Transverse colon (tissue), 4 donors: ENCODE measurements at regions not wholly inside any gene's neighbourhood (a gene's known extent, or its start where the extent isn't known, plus 50 kb on each side); places are given as distances from the start of the nearest gene placed in this dataset.

Experiments
- EP300 ChIP-seq: sonication (generic); formaldehyde crosslinking; IDR thresholded peaks from one replicate; pipeline ENCODE4 v1.6.1; 2017; ENCODE audit warnings: antibody characterized with exemption, low read depth
- POLR2A ChIP-seq: fragments of 450-650 bp; IDR thresholded peaks from one replicate; pipeline ENCODE4 v1.6.1; 2016; ENCODE audit warnings: antibody characterized with exemption, mild to moderate bottlenecking, moderate library complexity
- POLR2AphosphoS5 ChIP-seq, 3 donors: sonication (generic); formaldehyde crosslinking; IDR thresholded peaks; one replicate each; pipeline ENCODE4 v1.6.1; 2016; ENCODE audit warnings: antibody characterized with exemption in 3 of 3
- TF ChIP-seq, protein P1 (sequence below), 5 experiments: fragments of 200-600 bp in 3 of 5; fragments of 450-650 bp in 2 of 5; sonication (generic) in 3 of 5; IDR thresholded peaks; 1 replicate in 2 of 5; 2 replicates in 3 of 5; pipeline ENCODE4 v1.5.1; 2016 to 2017; ENCODE audit warnings: antibody characterized with exemption in 5 of 5, inconsistent platforms in 3 of 5, mild to moderate bottlenecking in 2 of 5, moderate library complexity in 1 of 5

DNA sequence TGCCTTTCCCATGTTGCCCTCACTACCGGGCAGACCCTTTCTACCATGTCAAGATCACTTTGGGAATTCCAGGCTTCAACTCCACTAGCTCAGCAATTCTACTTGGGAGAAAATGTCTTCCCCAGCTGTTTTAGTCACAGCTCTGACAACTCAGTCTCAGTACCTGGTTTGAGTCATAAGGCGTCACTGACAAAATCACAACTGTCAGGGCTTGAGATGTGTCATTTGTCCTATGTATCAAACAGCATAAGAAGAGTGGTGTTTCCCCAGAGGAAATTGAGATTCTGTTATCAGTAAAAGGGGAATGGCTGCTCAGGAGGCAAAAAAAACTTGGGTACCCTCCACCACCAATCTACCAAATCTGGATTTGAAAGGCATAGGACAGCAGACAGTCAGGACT lies 594.9 kb upstream of the SUCLG2 start:
- no peak for TF ChIP-seq POLR2A
- TF ChIP-seq, protein P1, sequence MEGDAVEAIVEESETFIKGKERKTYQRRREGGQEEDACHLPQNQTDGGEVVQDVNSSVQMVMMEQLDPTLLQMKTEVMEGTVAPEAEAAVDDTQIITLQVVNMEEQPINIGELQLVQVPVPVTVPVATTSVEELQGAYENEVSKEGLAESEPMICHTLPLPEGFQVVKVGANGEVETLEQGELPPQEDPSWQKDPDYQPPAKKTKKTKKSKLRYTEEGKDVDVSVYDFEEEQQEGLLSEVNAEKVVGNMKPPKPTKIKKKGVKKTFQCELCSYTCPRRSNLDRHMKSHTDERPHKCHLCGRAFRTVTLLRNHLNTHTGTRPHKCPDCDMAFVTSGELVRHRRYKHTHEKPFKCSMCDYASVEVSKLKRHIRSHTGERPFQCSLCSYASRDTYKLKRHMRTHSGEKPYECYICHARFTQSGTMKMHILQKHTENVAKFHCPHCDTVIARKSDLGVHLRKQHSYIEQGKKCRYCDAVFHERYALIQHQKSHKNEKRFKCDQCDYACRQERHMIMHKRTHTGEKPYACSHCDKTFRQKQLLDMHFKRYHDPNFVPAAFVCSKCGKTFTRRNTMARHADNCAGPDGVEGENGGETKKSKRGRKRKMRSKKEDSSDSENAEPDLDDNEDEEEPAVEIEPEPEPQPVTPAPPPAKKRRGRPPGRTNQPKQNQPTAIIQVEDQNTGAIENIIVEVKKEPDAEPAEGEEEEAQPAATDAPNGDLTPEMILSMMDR (IDR thresholded peaks at IDR 0.05): no peak
- TF ChIP-seq POLR2AphosphoS5 (IDR thresholded peaks at IDR 0.05): no peak
- no peak for TF ChIP-seq EP300
